Kasumi-1 (cell line): ENCODE measurements at regions not wholly inside any gene's neighbourhood (a gene's known extent, or its start where the extent isn't known, plus 50 kb on each side); places are given as distances from the start of the nearest gene placed in this dataset.
"Not testable (repeated sequence)": the region's sequence is repeated elsewhere in the genome, so short reads cannot be mapped to it uniquely, and the experiment has no call there.

Source experiments
- DNase-seq, 2 experiments: peaks; one replicate each; lab custom pipeline; 2025; lab: John Stamatoyannopoulos, UW

DNA sequence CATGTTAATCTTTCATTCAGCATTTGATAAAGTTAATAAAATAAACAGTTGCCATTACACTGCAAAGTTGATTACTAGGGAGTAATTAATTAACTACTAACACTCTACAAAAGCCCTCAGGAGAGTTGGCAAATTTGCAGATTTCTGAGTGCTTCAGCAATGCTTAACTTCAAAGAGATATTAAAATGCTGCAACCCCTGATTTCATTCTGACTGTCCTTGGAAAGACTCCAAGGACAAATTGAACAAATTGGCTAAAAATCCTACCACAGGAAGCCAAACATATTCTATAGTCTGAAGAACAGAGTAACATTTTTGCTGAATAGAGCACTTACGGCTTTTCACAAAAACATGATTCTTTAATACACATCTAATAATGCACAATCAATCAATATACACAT lies 1543.0 kb downstream of the SLITRK5 start:
- no peak for DNase-seq

- not testable (repeated sequence) for DNase-seq
Observed at GRCh38 chr13:89215319-89215718, 1544.1 kb downstream of the SLITRK5 start.

GRCh38 chr13:89217813-89218212 lies 1546.6 kb downstream of the SLITRK5 start:
- no peak for DNase-seq

- DNase-seq = no peak
Observed at GRCh38 chr13:89221557-89222158, 1550.5 kb downstream of the SLITRK5 start.

- no peak for DNase-seq
Observed at GRCh38 chr13:89227356-89227755, 1556.2 kb downstream of the SLITRK5 start.

GRCh38 chr13:89238496-89238895 lies 1567.3 kb downstream of the SLITRK5 start:
- no peak for DNase-seq

- DNase-seq = no peak
Observed at GRCh38 chr13:89239361-89240127, 1568.4 kb downstream of the SLITRK5 start.

GRCh38 chr13:89255844-89256406 lies 1584.8 kb downstream of the SLITRK5 start:
- DNase-seq = no peak

GRCh38 chr13:89267734-89268133 lies 1596.6 kb downstream of the SLITRK5 start:
- DNase-seq = no peak

- DNase-seq = no peak
Observed at GRCh38 chr13:89269737-89270136, 1598.6 kb downstream of the SLITRK5 start.

DNA sequence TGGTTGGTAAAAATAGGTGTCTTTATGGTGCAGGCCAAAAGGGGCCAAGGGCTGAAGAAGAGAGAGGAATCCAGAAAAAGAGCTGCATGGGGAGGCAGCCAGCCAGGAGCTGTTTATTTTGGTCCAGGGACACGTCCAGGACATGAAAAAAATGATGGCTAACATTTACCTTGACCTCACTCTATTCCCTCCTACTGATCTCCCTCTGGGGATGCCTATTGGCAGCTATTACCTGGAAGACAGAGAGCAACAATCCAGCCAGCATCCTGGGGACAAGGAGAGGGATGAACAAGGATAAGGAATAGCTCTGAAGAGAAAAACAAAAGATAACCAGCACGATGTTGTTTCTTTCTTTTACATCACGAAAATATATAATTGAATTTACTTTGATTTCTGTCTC lies 1599.6 kb downstream of the SLITRK5 start:
- DNase-seq = no peak

DNA sequence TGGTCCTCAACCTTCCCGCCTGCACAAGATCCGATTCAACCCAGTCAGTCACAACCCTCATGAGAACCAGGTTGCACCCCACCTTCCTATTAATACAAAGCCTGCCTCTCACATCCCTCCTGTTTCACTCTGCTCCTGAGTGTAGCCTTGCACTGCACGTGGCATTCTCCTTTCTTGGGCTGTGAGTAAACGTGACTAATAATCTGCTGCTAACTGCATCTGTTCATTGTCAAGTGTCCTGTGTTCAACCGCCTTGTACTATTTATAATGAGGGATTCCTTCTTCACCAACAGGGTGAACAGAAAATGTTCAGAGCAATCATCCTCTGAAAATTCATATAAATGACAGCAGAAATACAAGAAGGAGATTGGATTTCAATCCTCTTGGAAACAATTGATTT lies 1608.2 kb downstream of the SLITRK5 start:
- no peak for DNase-seq

- DNase-seq = no peak
Observed at GRCh38 chr13:89281331-89281730, 1610.2 kb downstream of the SLITRK5 start.

GRCh38 chr13:89282241-89282640 lies 1611.1 kb downstream of the SLITRK5 start:
- DNase-seq = no peak

DNA sequence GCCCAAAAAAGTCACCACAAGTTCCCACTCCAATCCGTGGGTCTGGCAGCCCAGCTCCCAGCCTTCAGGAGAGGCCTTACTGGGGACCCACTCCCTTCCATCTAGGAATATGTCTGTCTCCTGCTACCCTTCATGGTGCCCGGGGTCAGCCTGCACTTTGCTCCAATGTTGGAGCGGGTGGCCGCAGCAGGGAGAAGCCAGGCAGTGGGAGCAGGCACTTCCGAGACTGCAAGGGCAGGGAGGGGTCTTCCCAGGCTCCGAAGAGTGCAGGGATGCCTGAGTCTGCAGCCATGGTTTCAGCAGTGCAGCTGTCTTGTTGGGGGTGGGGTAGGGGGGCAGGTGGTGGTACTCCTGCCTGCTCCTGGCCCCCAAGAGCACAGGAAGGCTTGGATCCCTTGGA lies 1616.2 kb downstream of the SLITRK5 start:
- DNase-seq = no peak

DNA sequence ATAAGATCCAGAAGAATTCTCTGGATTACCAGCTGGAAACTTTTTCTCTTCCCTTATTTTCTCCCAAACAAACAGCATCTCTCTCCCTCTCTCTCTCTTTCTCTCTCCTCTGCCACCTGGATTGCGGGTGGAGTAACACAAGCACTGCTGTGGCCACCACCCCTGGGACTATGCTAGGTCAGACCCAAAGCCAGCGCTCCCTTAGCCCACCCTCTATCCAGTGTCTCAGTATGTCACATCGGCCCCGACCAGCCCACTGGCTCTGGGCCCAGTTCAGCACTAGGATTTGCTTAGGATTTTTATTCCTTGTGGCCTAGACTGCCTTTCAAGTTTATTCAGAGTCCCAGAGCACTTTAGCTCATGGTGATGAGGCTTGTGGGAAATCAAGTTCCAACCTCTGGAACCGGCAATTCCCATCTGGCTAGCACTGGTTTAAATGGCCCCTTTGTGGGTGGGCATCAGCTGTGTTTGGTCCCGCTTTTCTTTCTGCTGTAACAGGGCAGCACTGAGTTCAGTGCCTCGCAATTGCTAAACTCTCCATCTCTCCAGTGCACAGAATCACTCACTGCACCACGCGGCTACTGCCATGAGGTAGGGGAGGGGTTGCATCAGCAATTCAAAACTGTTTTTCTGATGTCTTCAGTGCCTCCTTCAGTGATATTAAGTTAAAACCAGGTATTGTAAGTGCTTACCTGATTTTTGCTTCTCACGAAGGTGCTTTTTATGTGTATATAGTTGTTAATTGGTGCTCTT lies 1623.1 kb downstream of the SLITRK5 start:
- DNase-seq = no peak

- no peak for DNase-seq
Observed at GRCh38 chr13:89307278-89307677, 1636.1 kb downstream of the SLITRK5 start.

- no peak for DNase-seq
Observed at GRCh38 chr13:89310943-89311672, 1639.9 kb downstream of the SLITRK5 start.

- DNase-seq = no peak
Observed at GRCh38 chr13:89315287-89315686, 1644.1 kb downstream of the SLITRK5 start.

DNA sequence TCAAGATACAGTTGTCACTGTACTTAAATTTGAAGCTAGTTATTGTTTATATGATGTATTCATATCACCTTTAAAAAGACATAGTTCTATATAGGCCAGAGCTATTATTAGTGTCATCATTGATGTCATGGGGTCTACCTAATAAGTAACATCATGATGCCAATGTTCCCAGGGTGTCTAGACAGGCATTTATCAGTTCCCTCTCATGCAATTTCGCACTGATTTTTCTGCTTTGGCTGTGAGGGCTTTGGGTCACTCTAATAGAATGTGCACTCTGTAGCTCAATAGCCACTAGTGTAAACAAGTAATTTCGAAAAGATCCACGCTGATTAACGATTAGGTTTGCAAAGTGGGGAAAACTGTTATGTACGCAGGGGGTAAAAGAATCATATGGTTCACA lies 1651.3 kb downstream of the SLITRK5 start:
- DNase-seq = no peak

- DNase-seq = no peak
Observed at GRCh38 chr13:89324582-89324981, 1653.4 kb downstream of the SLITRK5 start.

DNA sequence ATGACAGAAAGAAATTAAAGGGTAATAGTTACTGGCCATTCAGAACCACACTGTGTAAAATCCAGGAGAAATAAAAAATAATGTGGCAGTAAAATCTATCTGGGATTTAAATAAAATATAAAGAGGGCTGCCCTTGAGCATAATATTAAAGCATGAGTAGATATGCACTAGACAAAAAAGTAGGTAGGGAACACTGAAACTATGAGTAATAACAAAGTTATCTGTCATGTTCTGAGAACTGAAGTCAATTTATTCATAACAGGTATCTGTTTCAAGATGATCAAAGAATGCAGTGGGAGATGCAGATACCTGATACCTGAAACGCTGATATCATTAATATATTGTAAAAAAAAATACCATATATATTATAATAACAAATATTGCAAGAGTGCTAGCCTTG lies 1672.0 kb downstream of the SLITRK5 start:
- no peak for DNase-seq
